IgD-negative memory B cell (primary cell): ENCODE measurements at regions not wholly inside any gene's neighbourhood (a gene's known extent, or its start where the extent isn't known, plus 50 kb on each side); places are given as distances from the start of the nearest gene placed in this dataset.

ENCODE experiments used
- H3K27ac Mint-ChIP-seq, 3 donors: one replicate each; pipeline ENCODE4 v1.8.0; 2020 to 2022; ENCODE audit warnings: mild to moderate bottlenecking in 3 of 3, mixed read lengths in 3 of 3, moderate library complexity in 1 of 3
- H3K27me3 Mint-ChIP-seq: one replicate; pipeline ENCODE4 v1.8.0; 2021; ENCODE audit warnings: mixed read lengths
- H3K36me3 Mint-ChIP-seq: one replicate; pipeline ENCODE4 v1.8.0; 2020; ENCODE audit warnings: mild to moderate bottlenecking, mixed read lengths
- H3K4me1 Mint-ChIP-seq, 3 donors: one replicate each; pipeline ENCODE4 v1.8.0; 2020 to 2022; ENCODE audit warnings: mixed read lengths in 3 of 3, mild to moderate bottlenecking in 1 of 3
- H3K4me3 Mint-ChIP-seq, 4 donors: one replicate each; pipeline ENCODE4 v1.8.0; 2020 to 2022; ENCODE audit warnings: mild to moderate bottlenecking in 4 of 4, mixed read lengths in 4 of 4, moderate library complexity in 3 of 4
- H3K9me3 Mint-ChIP-seq, 3 donors: one replicate each; pipeline ENCODE4 v1.8.0; 2020 to 2021; ENCODE audit warnings: mixed read lengths in 3 of 3, mild to moderate bottlenecking in 1 of 3

GRCh38 chr15:77764095-77764494, 131.4 kb upstream of the LINGO1 start:
- H3K27me3 Mint-ChIP-seq = peaks cover 11% of the 10 kb centered on the region
- H3K4me3 Mint-ChIP-seq = no peak overlapping the region
- no peaks in the 10 kb centered on the region for H3K4me1 Mint-ChIP-seq
- no peak overlapping the region for H3K27ac Mint-ChIP-seq
- H3K9me3 Mint-ChIP-seq = no peaks in the 10 kb centered on the region
- H3K36me3 Mint-ChIP-seq = peaks cover 2% of the 10 kb centered on the region

GRCh38 chr15:77762747-77763355, 130.1 kb upstream of the LINGO1 start:
- Mint-ChIP-seq H3K9me3 (no peaks in the 10 kb centered on the region), H3K36me3 (peaks cover 2% of the 10 kb centered on the region), H3K4me3 (no peak overlapping the region), H3K27me3 (peaks cover 9% of the 10 kb centered on the region), H3K27ac (no peak overlapping the region), H3K4me1 (no peaks in the 10 kb centered on the region)

GRCh38 chr15:77759896-77760592, 127.3 kb upstream of the LINGO1 start:
- Mint-ChIP-seq H3K27ac (no peak overlapping the region), H3K4me1 (no peaks in the 10 kb centered on the region), H3K4me3 (no peak overlapping the region), H3K9me3 (no peaks in the 10 kb centered on the region), H3K36me3 (peaks cover 2% of the 10 kb centered on the region), H3K27me3 (peaks cover 10% of the 10 kb centered on the region)

GRCh38 chr15:77753939-77754338, 121.2 kb upstream of the LINGO1 start:
- Mint-ChIP-seq H3K4me1 (no peaks in the 10 kb centered on the region), H3K4me3 (no peak overlapping the region), H3K9me3 (no peaks in the 10 kb centered on the region), H3K27ac (no peak overlapping the region), H3K36me3 (no peaks in the 10 kb centered on the region), H3K27me3 (peaks cover 8% of the 10 kb centered on the region)

- H3K27ac Mint-ChIP-seq = peak overlapping the region in 1 of 3 donors; percentile 51
- H3K9me3 Mint-ChIP-seq = no peaks in the 10 kb centered on the region
- no peak overlapping the region for H3K4me3 Mint-ChIP-seq
- H3K4me1 Mint-ChIP-seq = no peaks in the 10 kb centered on the region
- H3K27me3 Mint-ChIP-seq = peaks cover 8% of the 10 kb centered on the region
- H3K36me3 Mint-ChIP-seq = no peaks in the 10 kb centered on the region
These were observed 120.7 kb upstream of the LINGO1 start for GRCh38 chr15:77753281-77753873.

GRCh38 chr15:77749998-77750540, 117.4 kb upstream of the LINGO1 start:
- Mint-ChIP-seq H3K27me3 (peaks cover 2% of the 10 kb centered on the region), H3K36me3 (no peaks in the 10 kb centered on the region), H3K4me1 (peaks cover 0 to 5% (median 4%) of the 10 kb centered on the region in 3 donors), H3K4me3 (no peak overlapping the region), H3K9me3 (no peaks in the 10 kb centered on the region), H3K27ac (no peak overlapping the region)

- Mint-ChIP-seq H3K27me3 (peaks cover 2% of the 10 kb centered on the region), H3K9me3 (no peaks in the 10 kb centered on the region), H3K27ac (no peak overlapping the region), H3K36me3 (no peaks in the 10 kb centered on the region), H3K4me3 (no peak overlapping the region), H3K4me1 (peaks cover 0 to 5% (median 4%) of the 10 kb centered on the region in 3 donors)
These were observed 116.7 kb upstream of the LINGO1 start for GRCh38 chr15:77749236-77749997.

- Mint-ChIP-seq H3K36me3 (no peaks in the 10 kb centered on the region), H3K27me3 (peaks cover 2% of the 10 kb centered on the region), H3K4me3 (no peak overlapping the region), H3K27ac (peak overlapping the region in 1 of 3 donors; percentile 31), H3K9me3 (no peaks in the 10 kb centered on the region), H3K4me1 (peaks cover 0 to 5% (median 4%) of the 10 kb centered on the region in 3 donors)
These were observed 115.7 kb upstream of the LINGO1 start for GRCh38 chr15:77748078-77749064.

GRCh38 chr15:77747175-77748077, 114.7 kb upstream of the LINGO1 start:
- peaks cover 0 to 5% (median 4%) of the 10 kb centered on the region in 3 donors for H3K4me1 Mint-ChIP-seq
- H3K27ac Mint-ChIP-seq = no peak overlapping the region
- peaks cover 2% of the 10 kb centered on the region for H3K27me3 Mint-ChIP-seq
- no peaks in the 10 kb centered on the region for H3K9me3 Mint-ChIP-seq
- H3K36me3 Mint-ChIP-seq = no peaks in the 10 kb centered on the region
- H3K4me3 Mint-ChIP-seq = no peak overlapping the region

GRCh38 chr15:77746254-77747174, 113.8 kb upstream of the LINGO1 start:
- Mint-ChIP-seq H3K27me3 (peaks cover 5% of the 10 kb centered on the region), H3K27ac (no peak overlapping the region), H3K4me3 (peak overlapping the region in 1 of 4 donors; percentile 82), H3K4me1 (peaks cover 0 to 5% (median 4%) of the 10 kb centered on the region in 3 donors), H3K36me3 (no peaks in the 10 kb centered on the region), H3K9me3 (no peaks in the 10 kb centered on the region)

GRCh38 chr15:77744398-77744797, 111.7 kb upstream of the LINGO1 start:
- Mint-ChIP-seq H3K4me3 (no peak overlapping the region), H3K27ac (no peak overlapping the region), H3K36me3 (no peaks in the 10 kb centered on the region)

GRCh38 chr15:77742570-77742969, 109.9 kb upstream of the LINGO1 start:
- H3K27me3 Mint-ChIP-seq = peaks cover 15% of the 10 kb centered on the region
- H3K4me3 Mint-ChIP-seq = no peak overlapping the region
- H3K36me3 Mint-ChIP-seq = no peaks in the 10 kb centered on the region
- H3K27ac Mint-ChIP-seq = no peak overlapping the region
- H3K4me1 Mint-ChIP-seq = peaks cover 0 to 4% (median 3%) of the 10 kb centered on the region in 3 donors
- no peaks in the 10 kb centered on the region for H3K9me3 Mint-ChIP-seq

More at GRCh38 chr15:77744398-77744797, 111.7 kb upstream of the LINGO1 start:
- H3K4me1 Mint-ChIP-seq = peaks cover 0 to 5% (median 4%) of the 10 kb centered on the region in 3 donors
- peaks cover 8% of the 10 kb centered on the region for H3K27me3 Mint-ChIP-seq
- no peaks in the 10 kb centered on the region for H3K9me3 Mint-ChIP-seq
